ENCODE measurements at regions not wholly inside any gene's neighbourhood (a gene's known extent, or its start where the extent isn't known, plus 50 kb on each side); places are given as distances from the start of the nearest gene placed in this dataset.

GRCh38 chr21:9767592-9768375 lies 753.6 kb upstream of the TPTE start:
- TF ChIP-seq CTCF (conservative IDR thresholded peaks at IDR 0.05; ENCODE audit: low read depth in 2 of 2) = no peak
- TF ChIP-seq EZH2 (IDR thresholded peaks at IDR 0.05; ENCODE audit: low read depth, unreplicated experiment) = no peak
- no peak for TF ChIP-seq ETS1 (IDR thresholded peaks at IDR 0.05)
- TF ChIP-seq POLR2AphosphoS5 (IDR thresholded peaks at IDR 0.05; ENCODE audit: low read depth) = no peak
- no peak for TF ChIP-seq CREB1 (CRISPR knock-in tag; IDR thresholded peaks at IDR 0.05; ENCODE audit: low read depth)
- TF ChIP-seq ZNF331 (CRISPR knock-in tag; IDR thresholded peaks at IDR 0.05; ENCODE audit: low read depth) = no peak
- no peak for TF ChIP-seq REST (IDR thresholded peaks at IDR 0.05; ENCODE audit: unreplicated experiment)
- TF ChIP-seq EZH2phosphoT487 (IDR thresholded peaks at IDR 0.05; ENCODE audit: unreplicated experiment) = no peak
- TF ChIP-seq JUNB (IDR thresholded peaks at IDR 0.05; ENCODE audit: unreplicated experiment) = no peak
- TF ChIP-seq STAT1 (IDR thresholded peaks at IDR 0.05; ENCODE audit: unreplicated experiment) = no peak
- TF ChIP-seq ZNF114 (CRISPR knock-in tag; IDR thresholded peaks at IDR 0.05) = no peak
- TF ChIP-seq NANOG (IDR thresholded peaks at IDR 0.05; ENCODE audit: borderline replicate concordance) = no peak
